CD4-positive, alpha-beta T cell (primary cell): ENCODE measurements at regions not wholly inside any gene's neighbourhood (a gene's known extent, or its start where the extent isn't known, plus 50 kb on each side); places are given as distances from the start of the nearest gene placed in this dataset.

Experiments used
- ATAC-seq: fragments of 200-7000 bp; cut with Tn5 transposase; one replicate; pipeline ENCODE4 v1.10.0; 2022; ENCODE audit warnings: mild to moderate bottlenecking; ENCODE audit not compliant: poor library complexity
- CTCF ChIA-PET: fragments of 350-600 bp; sonication (Branson Sonifier 250); formaldehyde crosslinking; loops from one replicate; lab custom pipeline; 2021; ENCODE audit warnings: antibody characterized with exemption, inconsistent platforms; lab: Charles Lee
- POLR2A ChIA-PET: fragments of 350-600 bp; sonication (Branson Sonifier 250); formaldehyde crosslinking; loops from one replicate; lab custom pipeline; 2021; ENCODE audit warnings: antibody characterized with exemption, inconsistent platforms; lab: Charles Lee
- DNase-seq, 14 experiments: peaks; one replicate each; pipeline ENCODE4 v3.0.0-alpha.2; 2013 to 2020; ENCODE audit warnings: mixed read lengths in 2 of 14
- H3K27ac ChIP-seq, 2 donors: one replicate each; pipeline versions ENCODE4 v1.5.1 to v1.7.0; 2013; ENCODE audit warnings: low read length in 2 of 2, low read depth in 1 of 2, mild to moderate bottlenecking in 1 of 2
- H3K27me3 ChIP-seq, 2 experiments: 1 replicate in 1 of 2; 2 replicates in 1 of 2; pipeline versions ENCODE4 v1.6.1 to v1.7.0; 2013; ENCODE audit warnings: low read length in 2 of 2, control low read depth in 1 of 2, mild to moderate bottlenecking in 1 of 2, moderate library complexity in 1 of 2; ENCODE audit not compliant: insufficient read depth in 2 of 2, control insufficient read depth in 1 of 2
- H3K36me3 ChIP-seq: one replicate; pipeline ENCODE4 v1.6.1; 2013; ENCODE audit warnings: low read length, control low read depth; ENCODE audit not compliant: insufficient read depth
- H3K4me1 ChIP-seq: one replicate; pipeline ENCODE4 v1.6.1; 2013; ENCODE audit warnings: low read length, control low read depth; ENCODE audit not compliant: insufficient read depth
- H3K4me3 ChIP-seq: one replicate; pipeline ENCODE4 v1.5.1; 2013; ENCODE audit warnings: mild to moderate bottlenecking, low read length, moderate library complexity
- H3K9me3 ChIP-seq, 2 experiments: 1 replicate in 1 of 2; 2 replicates in 1 of 2; pipeline versions ENCODE4 v1.6.1 to v1.7.0; 2013; ENCODE audit warnings: low read length in 2 of 2, mild to moderate bottlenecking in 2 of 2, control low read depth in 1 of 2, moderate library complexity in 1 of 2; ENCODE audit not compliant: control insufficient read depth in 1 of 2, insufficient read depth in 1 of 2
- H3K27ac Mint-ChIP-seq: one replicate; pipeline ENCODE4 v1.8.0; 2020; ENCODE audit warnings: mixed read lengths
- H3K27me3 Mint-ChIP-seq: one replicate; pipeline ENCODE4 v1.8.0; 2021; ENCODE audit warnings: mixed read lengths
- H3K36me3 Mint-ChIP-seq: one replicate; pipeline ENCODE4 v1.8.0; 2021; ENCODE audit warnings: low read depth, mixed read lengths
- H3K4me1 Mint-ChIP-seq: one replicate; pipeline ENCODE4 v1.8.0; 2021; ENCODE audit warnings: low read depth, mixed read lengths
- H3K4me3 Mint-ChIP-seq: one replicate; pipeline ENCODE4 v1.8.0; 2020; ENCODE audit warnings: mild to moderate bottlenecking, mixed read lengths
- H3K9me3 Mint-ChIP-seq: one replicate; pipeline ENCODE4 v1.8.0; 2020; ENCODE audit warnings: mixed read lengths
- CTCF ChIP-seq: fragments of 200-600 bp; IDR thresholded peaks from one replicate; pipeline ENCODE4 v1.8.0; 2022; ENCODE audit warnings: antibody characterized with exemption, mild to moderate bottlenecking
- intact Hi-C, 2 experiments: fragments of 100-400 bp; cut with DNase I in 1 of 2; cut with micrococcal nuclease in 1 of 2; formaldehyde crosslinking; loops; one replicate each; pipeline versions ENCODE4 v1.15.1 to v1.9.0; 2023 to 2025; cut with DNase I, micrococcal nuclease

GRCh38 chr12:46693518-46693917 lies 132.3 kb downstream of the SLC38A4 start:
- H3K27ac Mint-ChIP-seq: no peak overlapping the region
- POLR2A ChIA-PET: no interaction called here
- DNase-seq: no peak
- intact Hi-C loops: no loop called here
- H3K4me3 ChIP-seq: no peak overlapping the region
- H3K27me3 Mint-ChIP-seq: no peaks in the 10 kb centered on the region
- ATAC-seq: no peak
- H3K4me1 ChIP-seq: no peaks in the 10 kb centered on the region
- no peaks in the 10 kb centered on the region for H3K27me3 ChIP-seq
- no peak overlapping the region for H3K4me3 Mint-ChIP-seq
- no peaks in the 10 kb centered on the region for H3K4me1 Mint-ChIP-seq
- H3K36me3 Mint-ChIP-seq: no peaks in the 10 kb centered on the region
- H3K27ac ChIP-seq: no peak overlapping the region
- peaks cover 0 to 6% of the 10 kb centered on the region in 2 experiments for H3K9me3 ChIP-seq
- no peaks in the 10 kb centered on the region for H3K36me3 ChIP-seq
- CTCF ChIA-PET: no interaction called here
- TF ChIP-seq CTCF: no peak
- peaks cover 4% of the 10 kb centered on the region for H3K9me3 Mint-ChIP-seq

GRCh38 chr12:46693034-46693433 lies 132.8 kb downstream of the SLC38A4 start:
- no peaks in the 10 kb centered on the region for H3K36me3 ChIP-seq
- H3K36me3 Mint-ChIP-seq: no peaks in the 10 kb centered on the region
- no peaks in the 10 kb centered on the region for H3K27me3 Mint-ChIP-seq
- intact Hi-C loops: no loop called here
- DNase-seq (no peak), ATAC-seq (no peak)
- H3K27me3 ChIP-seq: no peaks in the 10 kb centered on the region
- H3K9me3 Mint-ChIP-seq: peaks cover 2% of the 10 kb centered on the region
- TF ChIP-seq CTCF: no peak
- H3K27ac ChIP-seq: no peak overlapping the region
- H3K4me1 ChIP-seq: no peaks in the 10 kb centered on the region
- peaks cover 0 to 2% of the 10 kb centered on the region in 2 experiments for H3K9me3 ChIP-seq
- CTCF ChIA-PET: interaction anchor here (0.7 kb wide), 1 partner anchor 29 kb away, joined by 3 read pairs; no protein-coding TSS in a partner anchor
- POLR2A ChIA-PET: no interaction called here
- H3K4me1 Mint-ChIP-seq: no peaks in the 10 kb centered on the region
- no peak overlapping the region for H3K4me3 Mint-ChIP-seq
- no peak overlapping the region for H3K27ac Mint-ChIP-seq
- no peak overlapping the region for H3K4me3 ChIP-seq

GRCh38 chr12:46692606-46693005 lies 133.2 kb downstream of the SLC38A4 start:
- H3K27me3 ChIP-seq: no peaks in the 10 kb centered on the region
- H3K27ac ChIP-seq: no peak overlapping the region
- no peaks in the 10 kb centered on the region for H3K36me3 Mint-ChIP-seq
- H3K4me1 Mint-ChIP-seq: no peaks in the 10 kb centered on the region
- no peak for TF ChIP-seq CTCF
- ChIA-PET CTCF (interaction anchor here (0.7 kb wide), 1 partner anchor 28 kb away, joined by 3 read pairs; no protein-coding TSS in a partner anchor), POLR2A (no interaction called here)
- DNase-seq: no peak
- H3K27ac Mint-ChIP-seq: no peak overlapping the region
- ATAC-seq: no peak
- H3K9me3 Mint-ChIP-seq: no peaks in the 10 kb centered on the region
- no peaks in the 10 kb centered on the region for H3K36me3 ChIP-seq
- no peak overlapping the region for H3K4me3 Mint-ChIP-seq
- H3K9me3 ChIP-seq: no peaks in the 10 kb centered on the region
- intact Hi-C loops: no loop called here
- no peaks in the 10 kb centered on the region for H3K27me3 Mint-ChIP-seq
- H3K4me3 ChIP-seq: no peak overlapping the region
- H3K4me1 ChIP-seq: no peaks in the 10 kb centered on the region
